NCI-H446 treated with DMSO at 0.1 percent for 48 hours (cell line): ENCODE measurements at regions not wholly inside any gene's neighbourhood (a gene's known extent, or its start where the extent isn't known, plus 50 kb on each side); places are given as distances from the start of the nearest gene placed in this dataset.

Experiments used
- DNase-seq: peaks from one replicate; lab custom pipeline; 2025; lab: John Stamatoyannopoulos, UW

GRCh38 chr10:31644931-31645633 is 283.5 kb downstream of the ARHGAP12 start:
- DNase-seq = no peak

DNA sequence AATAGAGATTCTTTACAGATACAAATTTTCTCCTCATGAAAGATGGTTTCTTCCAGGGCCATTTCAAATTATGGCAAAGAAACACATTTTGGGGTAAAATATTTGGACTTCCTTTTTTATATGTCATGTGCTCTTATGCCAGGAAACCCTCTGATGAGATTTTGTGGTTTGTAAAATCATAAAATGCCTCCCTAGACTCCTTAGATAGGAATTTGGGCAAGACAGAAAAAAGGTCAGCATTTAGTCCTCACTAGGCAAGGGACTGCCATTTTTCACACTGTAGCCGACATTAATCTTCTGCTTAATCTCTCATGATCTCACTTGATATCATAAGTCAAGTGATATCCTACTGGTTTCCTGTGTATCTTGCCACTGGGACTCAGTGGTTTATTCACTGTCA is 286.4 kb downstream of the ARHGAP12 start:
- no peak for DNase-seq

GRCh38 chr10:31635415-31636065 is 293.1 kb downstream of the ARHGAP12 start:
- no peak for DNase-seq

DNA sequence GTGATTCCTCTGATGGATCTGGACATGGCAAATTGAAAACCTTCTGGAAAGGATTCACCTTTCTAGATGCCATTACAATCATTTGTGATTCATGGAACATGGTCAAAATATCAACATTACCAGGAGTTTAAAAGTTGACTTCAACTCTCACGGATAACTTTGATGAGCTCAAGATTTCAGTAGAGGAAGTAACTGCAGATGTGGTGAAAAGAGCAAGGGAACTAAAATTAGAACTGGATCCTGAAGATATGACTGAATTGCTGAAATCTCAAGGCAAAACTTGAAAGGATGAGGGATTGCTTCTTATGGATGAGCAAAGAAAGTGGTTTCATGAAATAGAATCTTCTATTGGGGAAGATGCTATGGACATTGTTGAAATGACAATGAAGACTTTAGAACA is 293.6 kb downstream of the ARHGAP12 start:
- DNase-seq = no peak

GRCh38 chr10:31630861-31631567 is 297.6 kb downstream of the ARHGAP12 start:
- no peak for DNase-seq

- DNase-seq = no peak
Measured at GRCh38 chr10:31625566-31625965, 303.1 kb downstream of the ARHGAP12 start.

DNA sequence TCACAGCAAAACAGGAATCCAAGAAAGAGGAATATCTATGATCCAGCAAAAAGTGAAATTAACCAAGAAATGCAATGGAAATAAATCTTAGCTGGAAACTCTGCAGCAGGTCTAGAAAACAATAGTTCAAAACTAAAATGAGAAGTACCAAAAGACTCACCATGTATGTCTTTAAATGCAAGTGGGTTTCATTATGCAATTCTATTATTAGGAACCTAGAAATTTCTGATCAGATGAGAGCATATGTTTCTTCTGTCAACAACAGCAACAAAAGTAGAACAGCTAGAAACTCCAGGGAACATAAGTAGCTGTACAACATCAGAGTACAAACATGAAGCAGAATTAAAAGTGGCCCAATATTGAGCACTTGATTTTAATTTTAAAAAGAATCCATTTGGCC is 304.0 kb downstream of the ARHGAP12 start:
- DNase-seq = no peak

GRCh38 chr10:31623947-31624346 is 304.7 kb downstream of the ARHGAP12 start:
- no peak for DNase-seq

- DNase-seq = no peak
Measured at GRCh38 chr10:31623466-31623865, 304.4 kb downstream of the ZEB1 start.

GRCh38 chr10:31622978-31623377 is 304.0 kb downstream of the ZEB1 start:
- DNase-seq = no peak

GRCh38 chr10:31621733-31622132 is 302.7 kb downstream of the ZEB1 start:
- DNase-seq = no peak

- DNase-seq = no peak
Measured at GRCh38 chr10:31620226-31621151, 301.5 kb downstream of the ZEB1 start.

DNA sequence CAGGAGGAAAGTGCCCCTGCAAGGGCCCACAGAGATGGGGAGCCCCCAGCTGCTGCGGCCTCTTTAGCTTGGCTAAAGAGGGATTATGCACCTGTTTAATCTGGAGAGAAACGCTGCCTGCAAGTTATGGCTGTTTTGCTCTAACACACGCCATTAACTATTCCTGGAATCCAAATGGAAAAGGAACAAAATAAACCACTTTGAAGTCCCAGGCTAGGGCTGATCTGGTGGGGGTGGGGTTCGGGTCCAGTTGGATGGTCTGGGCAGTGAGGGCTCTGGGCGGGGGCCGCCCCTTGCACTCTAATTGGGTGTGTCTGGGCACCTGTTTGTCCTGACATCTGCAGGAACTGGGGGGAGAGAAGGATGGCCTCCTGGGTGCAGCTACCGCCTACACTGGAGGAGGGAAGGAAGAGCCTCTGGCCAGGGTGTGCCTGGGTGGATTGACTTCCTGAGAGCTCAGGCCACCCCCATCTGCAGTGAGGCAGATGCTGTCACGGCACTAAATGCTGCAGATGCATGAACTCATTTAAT is 300.6 kb downstream of the ZEB1 start:
- DNase-seq = no peak

GRCh38 chr10:31618541-31619291 is 299.7 kb downstream of the ZEB1 start:
- DNase-seq = no peak

DNA sequence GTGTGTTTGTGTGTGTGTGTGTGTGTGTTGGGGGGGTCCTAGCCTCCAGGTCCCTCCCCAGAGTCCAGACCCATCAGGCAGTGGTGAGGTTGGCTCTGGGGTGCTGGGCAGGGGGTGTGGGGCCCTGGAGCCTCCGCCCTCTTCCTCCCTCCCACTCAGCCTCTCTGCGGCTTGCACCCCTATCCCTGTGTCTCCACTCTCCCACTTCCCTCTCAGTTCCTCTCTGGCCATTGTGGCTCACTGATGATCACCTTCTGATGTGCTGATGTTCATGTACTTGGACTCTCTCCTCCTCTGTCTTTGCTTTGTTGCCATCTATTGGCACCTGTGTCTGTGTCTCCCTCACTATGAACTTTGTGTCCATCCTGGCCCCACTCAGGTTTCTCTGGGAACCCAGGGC is 298.7 kb downstream of the ZEB1 start:
- DNase-seq = no peak

DNA sequence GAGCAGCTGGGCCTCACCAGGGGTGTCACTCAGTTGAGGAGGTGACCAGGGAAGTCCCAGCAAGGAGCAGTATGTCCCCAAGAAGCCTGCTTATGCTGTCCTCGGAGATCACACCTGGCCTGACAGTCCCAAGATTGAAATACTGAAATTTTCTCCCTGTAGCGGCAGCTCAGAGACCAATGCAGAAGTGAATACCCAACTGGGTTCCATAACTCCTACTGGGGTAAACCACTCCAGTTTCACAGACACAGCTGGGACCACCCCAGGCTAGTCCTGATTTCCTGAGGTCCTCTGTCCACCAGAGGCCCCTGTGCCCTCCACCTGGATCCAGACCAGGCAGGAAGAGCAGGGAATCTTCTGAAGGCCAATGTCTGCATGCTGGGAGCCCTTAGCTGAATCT is 298.1 kb downstream of the ZEB1 start:
- DNase-seq = no peak

DNA sequence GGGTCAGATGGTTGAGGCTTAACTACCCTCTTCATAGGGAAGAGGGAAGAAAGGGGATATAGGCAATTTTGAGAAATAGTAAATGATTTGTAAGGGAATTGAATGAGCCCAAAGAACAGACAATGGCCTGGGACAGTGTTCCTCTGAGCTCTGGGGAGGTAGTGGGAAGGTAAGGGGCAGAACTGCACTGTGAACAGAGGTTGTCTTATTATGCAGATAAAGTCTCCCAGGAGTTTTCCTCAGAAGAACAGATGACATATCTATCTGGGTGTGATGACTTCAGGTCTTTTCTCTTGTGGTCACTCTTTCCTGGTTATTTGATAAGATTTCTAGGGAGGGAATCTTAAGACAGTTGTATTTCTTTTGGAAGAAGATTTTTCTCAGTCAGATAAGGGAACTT is 296.1 kb downstream of the ZEB1 start:
- no peak for DNase-seq

DNA sequence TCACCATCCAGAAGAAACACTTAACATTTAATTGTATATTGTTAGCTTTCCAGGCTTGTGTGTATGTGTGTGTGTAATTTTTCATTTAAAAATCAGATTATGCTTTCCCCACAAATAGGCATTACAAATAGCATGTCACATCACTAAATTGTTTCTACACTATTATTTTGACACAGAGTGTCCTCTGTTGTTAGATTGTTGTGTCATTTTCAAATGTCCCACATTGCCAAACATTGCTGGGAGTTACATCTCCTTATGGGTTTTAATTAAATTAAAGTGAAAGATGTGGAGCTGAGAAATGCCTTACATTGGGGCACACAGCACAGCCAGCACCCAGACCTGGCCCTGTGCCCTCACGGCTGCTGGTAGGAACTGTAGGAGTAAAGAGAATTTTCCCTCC is 295.6 kb downstream of the ZEB1 start:
- DNase-seq = no peak

GRCh38 chr10:31612082-31612481 is 293.1 kb downstream of the ZEB1 start:
- DNase-seq = no peak

DNA sequence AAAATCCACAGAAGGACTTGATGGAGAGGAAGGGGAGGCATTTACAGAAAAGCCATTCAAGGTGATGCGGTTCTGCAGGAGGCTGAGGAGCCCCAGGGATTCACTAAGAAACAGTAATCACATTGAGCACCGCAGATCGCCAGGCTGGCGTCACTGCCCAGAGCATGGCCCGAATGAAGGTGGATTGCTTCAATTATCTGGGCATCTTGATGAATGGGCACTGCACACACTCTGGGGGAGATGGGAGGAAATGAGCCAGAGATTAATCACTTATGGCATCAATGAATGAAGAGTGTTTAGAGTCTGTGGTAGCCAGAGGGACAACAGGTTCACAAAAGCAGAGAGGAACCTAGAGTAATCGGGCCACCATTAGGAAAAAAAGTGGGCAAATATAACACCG is 292.1 kb downstream of the ZEB1 start:
- no peak for DNase-seq

DNA sequence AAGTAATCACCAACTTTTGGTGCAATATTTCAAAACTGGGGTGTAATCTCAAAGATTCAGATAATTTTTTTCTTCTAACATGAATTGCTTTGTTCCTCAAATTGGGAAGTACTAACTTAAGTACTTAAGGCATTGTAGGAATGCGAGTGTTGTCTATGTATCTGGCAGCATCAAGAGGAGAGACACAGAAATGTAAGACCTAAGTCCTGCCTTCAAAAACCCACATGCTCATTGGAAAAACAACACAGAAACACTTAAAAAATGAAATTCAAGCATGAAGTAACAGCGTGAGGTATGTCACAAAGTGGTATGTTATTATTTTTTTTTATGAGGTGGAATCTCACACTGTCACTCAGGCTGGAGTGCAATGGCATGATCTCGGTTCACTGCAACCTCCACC is 288.5 kb downstream of the ZEB1 start:
- no peak for DNase-seq
